ENCODE measurements at regions not wholly inside any gene's neighbourhood (a gene's known extent, or its start where the extent isn't known, plus 50 kb on each side); places are given as distances from the start of the nearest gene placed in this dataset.

DNA sequence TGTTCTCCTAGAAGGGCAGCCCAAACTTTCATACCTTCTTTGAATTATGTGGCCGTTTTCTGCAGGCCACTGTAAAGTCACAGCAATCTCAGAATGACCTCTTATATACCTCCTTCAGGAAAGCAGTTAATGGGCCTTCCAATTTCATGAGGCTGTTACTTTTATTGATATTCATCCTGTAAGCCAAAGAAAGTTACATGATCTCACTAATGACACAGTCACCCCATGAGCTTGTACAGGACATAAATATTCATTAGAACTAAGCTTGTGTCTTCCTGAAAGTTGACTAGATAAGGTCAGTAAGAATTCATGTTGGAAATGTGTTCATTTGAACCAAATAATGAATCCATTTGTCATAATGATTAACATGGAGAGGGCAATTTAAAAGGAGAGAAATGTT lies 283.1 kb upstream of the NWD2 start:
- H3K79me2 ChIP-seq (ENCODE audit: insufficient read depth, low read length): no peaks in the 10 kb centered on the region
- H3K27me3 Mint-ChIP-seq (ENCODE audit: low read depth in 3 of 3): no peaks in the 10 kb centered on the region
- WGBS (ENCODE audit: insufficient coverage): no CpG with 5 or more reads among the region's 1 CpG

DNA sequence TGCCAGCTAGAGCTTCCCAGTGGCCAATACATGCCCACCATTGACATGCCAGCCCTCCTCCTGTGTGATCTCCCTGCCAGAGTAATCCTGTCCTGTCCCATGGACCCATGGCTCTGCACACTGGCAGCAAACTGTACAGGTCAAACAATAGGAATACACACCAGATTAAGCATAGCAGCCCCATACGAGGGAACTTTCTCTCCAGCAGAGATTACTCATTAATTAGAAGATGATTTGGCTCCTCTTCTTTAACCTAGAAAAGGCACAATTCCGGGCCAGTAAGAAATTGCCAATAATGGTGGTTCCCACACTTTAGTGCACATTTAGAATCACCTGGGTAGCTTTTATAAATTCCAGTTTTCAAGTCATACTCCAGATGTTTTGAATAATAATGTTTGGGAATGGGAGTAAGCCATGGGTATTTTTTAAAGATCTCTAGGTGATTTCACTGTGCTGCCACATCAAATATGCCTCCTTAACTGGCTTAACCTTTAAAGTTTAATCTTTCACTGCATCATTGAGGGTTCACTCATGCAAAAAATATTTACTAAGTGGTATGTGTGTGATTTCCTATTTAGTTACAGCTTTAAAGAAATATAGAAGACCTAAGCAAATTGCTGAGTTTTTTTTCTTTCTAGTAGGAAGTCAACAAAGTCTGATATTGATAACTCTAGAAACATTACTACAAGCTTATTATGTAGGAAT lies 277.6 kb upstream of the NWD2 start:
- Histone ChIP-seq H3K27ac (ENCODE audit: low read depth in 1 of 2, low read length in 2 of 2) (no peak overlapping the region), H3K4me3 (replicated peaks in 1 of 3; ENCODE audit: low read depth in 2 of 3, low read length in 3 of 3) (no peak overlapping the region), H4K20me1 (ENCODE audit: insufficient read depth, low read length) (no peaks in the 10 kb centered on the region), H3K79me2 (ENCODE audit: insufficient read depth, low read length) (no peaks in the 10 kb centered on the region), H3K4me1 (ENCODE audit: control insufficient read depth in 1 of 2, insufficient read depth in 2 of 2, low read length in 2 of 2) (no peaks in the 10 kb centered on the region), H3K4me2 (replicated peaks; ENCODE audit: extremely low read depth, low read length, poor library complexity, severe bottlenecking) (no peak overlapping the region), H2AFZ (ENCODE audit: insufficient read depth, low read depth, low read length, poor library complexity, severe bottlenecking) (no peak overlapping the region), H3K9me3 (replicated peaks in 1 of 2; ENCODE audit: control insufficient read depth in 1 of 2, insufficient read depth in 1 of 2, low read length in 2 of 2) (no peaks in the 10 kb centered on the region), H3K36me3 (replicated peaks in 1 of 2; ENCODE audit: control insufficient read depth in 1 of 2, insufficient read depth in 2 of 2, low read length in 2 of 2) (no peaks in the 10 kb centered on the region), H3K27me3 (ENCODE audit: control insufficient read depth in 2 of 2, insufficient read depth in 2 of 2, low read length in 2 of 2) (no peaks in the 10 kb centered on the region), H3K9ac (ENCODE audit: insufficient read depth, low read length, poor library complexity, severe bottlenecking) (no peak overlapping the region)
- Mint-ChIP-seq H3K36me3 (no peaks in the 10 kb centered on the region), H3K4me3 (no peak overlapping the region), H3K9me3 (peaks cover 0 to 12% (median 0%) of the 10 kb centered on the region in 7 donors), H3K27ac (no peak overlapping the region), H3K4me1 (no peaks in the 10 kb centered on the region), H3K27me3 (ENCODE audit: low read depth in 3 of 3) (no peaks in the 10 kb centered on the region)
- TF ChIP-seq, protein P1, sequence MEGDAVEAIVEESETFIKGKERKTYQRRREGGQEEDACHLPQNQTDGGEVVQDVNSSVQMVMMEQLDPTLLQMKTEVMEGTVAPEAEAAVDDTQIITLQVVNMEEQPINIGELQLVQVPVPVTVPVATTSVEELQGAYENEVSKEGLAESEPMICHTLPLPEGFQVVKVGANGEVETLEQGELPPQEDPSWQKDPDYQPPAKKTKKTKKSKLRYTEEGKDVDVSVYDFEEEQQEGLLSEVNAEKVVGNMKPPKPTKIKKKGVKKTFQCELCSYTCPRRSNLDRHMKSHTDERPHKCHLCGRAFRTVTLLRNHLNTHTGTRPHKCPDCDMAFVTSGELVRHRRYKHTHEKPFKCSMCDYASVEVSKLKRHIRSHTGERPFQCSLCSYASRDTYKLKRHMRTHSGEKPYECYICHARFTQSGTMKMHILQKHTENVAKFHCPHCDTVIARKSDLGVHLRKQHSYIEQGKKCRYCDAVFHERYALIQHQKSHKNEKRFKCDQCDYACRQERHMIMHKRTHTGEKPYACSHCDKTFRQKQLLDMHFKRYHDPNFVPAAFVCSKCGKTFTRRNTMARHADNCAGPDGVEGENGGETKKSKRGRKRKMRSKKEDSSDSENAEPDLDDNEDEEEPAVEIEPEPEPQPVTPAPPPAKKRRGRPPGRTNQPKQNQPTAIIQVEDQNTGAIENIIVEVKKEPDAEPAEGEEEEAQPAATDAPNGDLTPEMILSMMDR (IDR thresholded peaks at IDR 0.05): no peak
- DNase-seq: no peak
- no CpG with 5 or more reads among the region's 2 CpGs for WGBS (ENCODE audit: insufficient coverage)
- intact Hi-C loops (cut with micrococcal nuclease): no loop called here

More for the DNA sequence above, 283.1 kb upstream of the NWD2 start:
- Histone ChIP-seq H4K20me1 (ENCODE audit: insufficient read depth, low read length) (no peaks in the 10 kb centered on the region), H3K4me3 (replicated peaks in 1 of 3; ENCODE audit: low read depth in 2 of 3, low read length in 3 of 3) (no peak overlapping the region), H3K9me3 (replicated peaks in 1 of 2; ENCODE audit: control insufficient read depth in 1 of 2, insufficient read depth in 1 of 2, low read length in 2 of 2) (no peaks in the 10 kb centered on the region), H3K27ac (ENCODE audit: low read depth in 1 of 2, low read length in 2 of 2) (no peak overlapping the region), H2AFZ (ENCODE audit: insufficient read depth, low read depth, low read length, poor library complexity, severe bottlenecking) (no peak overlapping the region), H3K36me3 (replicated peaks in 1 of 2; ENCODE audit: control insufficient read depth in 1 of 2, insufficient read depth in 2 of 2, low read length in 2 of 2) (no peaks in the 10 kb centered on the region), H3K9ac (ENCODE audit: insufficient read depth, low read length, poor library complexity, severe bottlenecking) (no peak overlapping the region), H3K27me3 (ENCODE audit: control insufficient read depth in 2 of 2, insufficient read depth in 2 of 2, low read length in 2 of 2) (no peaks in the 10 kb centered on the region), H3K4me2 (replicated peaks; ENCODE audit: extremely low read depth, low read length, poor library complexity, severe bottlenecking) (no peak overlapping the region), H3K4me1 (ENCODE audit: control insufficient read depth in 1 of 2, insufficient read depth in 2 of 2, low read length in 2 of 2) (no peaks in the 10 kb centered on the region)
- H3K9me3 Mint-ChIP-seq: peaks cover 0 to 3% (median 0%) of the 10 kb centered on the region in 7 donors
- H3K4me3 Mint-ChIP-seq: no peak overlapping the region
- TF ChIP-seq, protein P1 (IDR thresholded peaks at IDR 0.05): no peak
- intact Hi-C loops (cut with micrococcal nuclease): no loop called here
- DNase-seq: no peak
- H3K36me3 Mint-ChIP-seq: no peaks in the 10 kb centered on the region
- no peaks in the 10 kb centered on the region for H3K4me1 Mint-ChIP-seq
- no peak overlapping the region for H3K27ac Mint-ChIP-seq
